ENCODE measurements at regions not wholly inside any gene's neighbourhood (a gene's known extent, or its start where the extent isn't known, plus 50 kb on each side); places are given as distances from the start of the nearest gene placed in this dataset.

DNA sequence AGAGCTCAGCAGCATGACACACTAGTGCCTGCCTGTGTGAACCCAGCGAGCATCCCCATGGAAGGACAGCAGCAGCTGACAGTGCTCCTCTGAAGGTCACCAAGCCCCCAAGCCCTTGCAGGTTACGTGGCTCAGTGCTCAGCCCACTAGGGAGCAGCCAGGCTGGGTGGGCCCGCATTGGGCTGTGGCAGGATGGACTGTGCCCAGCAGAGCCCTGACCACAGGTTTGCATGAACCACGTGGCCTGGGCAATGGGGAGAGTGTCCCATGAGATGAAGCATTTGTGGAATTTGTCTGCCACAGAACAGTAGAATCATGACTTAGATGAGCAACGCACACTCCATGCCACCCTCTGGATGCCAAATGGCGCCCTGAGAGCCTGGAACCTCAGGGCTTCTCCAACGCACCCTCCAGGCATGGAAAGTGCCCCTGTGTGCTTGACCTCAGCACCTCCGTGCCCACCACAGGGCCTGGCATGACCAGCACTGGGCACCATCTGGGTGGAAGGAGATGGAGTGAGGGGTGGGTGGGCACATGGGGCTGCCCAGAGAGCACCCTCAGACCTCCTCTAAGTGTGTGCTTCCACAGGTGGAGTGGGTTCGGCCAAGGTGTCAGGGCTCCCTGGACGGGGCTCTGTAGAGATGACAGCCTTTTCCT lies 216.1 kb upstream of the RAB6C start:
- TF ChIP-seq, protein P1, sequence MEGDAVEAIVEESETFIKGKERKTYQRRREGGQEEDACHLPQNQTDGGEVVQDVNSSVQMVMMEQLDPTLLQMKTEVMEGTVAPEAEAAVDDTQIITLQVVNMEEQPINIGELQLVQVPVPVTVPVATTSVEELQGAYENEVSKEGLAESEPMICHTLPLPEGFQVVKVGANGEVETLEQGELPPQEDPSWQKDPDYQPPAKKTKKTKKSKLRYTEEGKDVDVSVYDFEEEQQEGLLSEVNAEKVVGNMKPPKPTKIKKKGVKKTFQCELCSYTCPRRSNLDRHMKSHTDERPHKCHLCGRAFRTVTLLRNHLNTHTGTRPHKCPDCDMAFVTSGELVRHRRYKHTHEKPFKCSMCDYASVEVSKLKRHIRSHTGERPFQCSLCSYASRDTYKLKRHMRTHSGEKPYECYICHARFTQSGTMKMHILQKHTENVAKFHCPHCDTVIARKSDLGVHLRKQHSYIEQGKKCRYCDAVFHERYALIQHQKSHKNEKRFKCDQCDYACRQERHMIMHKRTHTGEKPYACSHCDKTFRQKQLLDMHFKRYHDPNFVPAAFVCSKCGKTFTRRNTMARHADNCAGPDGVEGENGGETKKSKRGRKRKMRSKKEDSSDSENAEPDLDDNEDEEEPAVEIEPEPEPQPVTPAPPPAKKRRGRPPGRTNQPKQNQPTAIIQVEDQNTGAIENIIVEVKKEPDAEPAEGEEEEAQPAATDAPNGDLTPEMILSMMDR (conservative IDR thresholded peaks at IDR 0.05): no peak
- no peak for TF ChIP-seq EZH2 (IDR thresholded peaks at IDR 0.05; ENCODE audit: low read depth)
